KOPT-K1 (cell line): ENCODE measurements at regions not wholly inside any gene's neighbourhood (a gene's known extent, or its start where the extent isn't known, plus 50 kb on each side); places are given as distances from the start of the nearest gene placed in this dataset.
"Not testable (repeated sequence)": the region's sequence is repeated elsewhere in the genome, so short reads cannot be mapped to it uniquely, and the experiment has no call there.

Experiments used
- H3K27ac ChIP-seq: fragments of 200-600 bp; sonication (generic); 2 replicates; pipeline ENCODE4 v1.5.1; 2016; ENCODE audit warnings: antibody characterized with exemption, mild to moderate bottlenecking, low read depth, low read length; ENCODE audit not compliant: poor library complexity, severe bottlenecking
- H3K36me3 ChIP-seq: fragments of 200-600 bp; sonication (generic); 2 replicates; pipeline ENCODE4 v1.5.1; 2017; ENCODE audit warnings: antibody characterized with exemption, mild to moderate bottlenecking, low read length, moderate library complexity; ENCODE audit not compliant: insufficient read depth
- H3K9me3 ChIP-seq: fragments of 200-600 bp; sonication (generic); 2 replicates; pipeline ENCODE4 v1.5.1; 2017; ENCODE audit warnings: antibody characterized with exemption, low read length, mild to moderate bottlenecking; ENCODE audit not compliant: insufficient read depth, poor library complexity, severe bottlenecking

DNA sequence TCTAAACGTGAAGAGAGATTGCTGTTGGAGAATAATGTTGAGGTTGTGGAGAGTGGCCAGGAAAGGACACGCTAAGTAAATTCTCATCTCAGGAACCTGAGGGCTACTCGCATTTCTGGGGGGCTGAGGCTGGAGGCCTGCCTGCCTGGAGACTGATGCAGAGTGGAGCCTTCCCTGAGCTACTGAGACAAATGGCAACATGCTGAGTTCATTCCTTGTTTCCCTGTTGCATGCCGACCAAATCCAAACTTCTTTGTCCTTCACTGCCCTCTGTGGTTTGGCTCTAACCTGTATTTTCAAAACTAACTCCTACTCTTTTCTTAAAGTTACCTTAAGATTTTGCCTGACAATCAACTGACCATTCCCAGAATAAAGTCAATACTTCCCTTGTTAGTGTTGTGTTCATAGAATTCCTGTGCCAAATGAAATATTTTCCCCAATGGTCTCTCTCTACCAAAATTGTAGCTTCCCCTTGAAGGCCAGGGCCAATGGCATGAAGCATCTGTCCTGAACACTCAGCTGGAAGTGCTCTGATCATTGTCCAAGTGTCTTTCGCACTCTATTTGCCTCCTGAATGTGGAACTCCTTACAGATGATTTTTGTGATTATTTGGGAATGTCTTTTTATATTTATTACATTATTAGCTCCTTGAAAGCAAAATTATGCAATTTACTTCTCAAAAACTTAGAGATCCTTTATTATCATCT, 1085.6 kb downstream of the SOCS6 start:
- Histone ChIP-seq H3K27ac (no peak overlapping the region), H3K36me3 (no peaks in the 10 kb centered on the region), H3K9me3 (no peaks in the 10 kb centered on the region)

DNA sequence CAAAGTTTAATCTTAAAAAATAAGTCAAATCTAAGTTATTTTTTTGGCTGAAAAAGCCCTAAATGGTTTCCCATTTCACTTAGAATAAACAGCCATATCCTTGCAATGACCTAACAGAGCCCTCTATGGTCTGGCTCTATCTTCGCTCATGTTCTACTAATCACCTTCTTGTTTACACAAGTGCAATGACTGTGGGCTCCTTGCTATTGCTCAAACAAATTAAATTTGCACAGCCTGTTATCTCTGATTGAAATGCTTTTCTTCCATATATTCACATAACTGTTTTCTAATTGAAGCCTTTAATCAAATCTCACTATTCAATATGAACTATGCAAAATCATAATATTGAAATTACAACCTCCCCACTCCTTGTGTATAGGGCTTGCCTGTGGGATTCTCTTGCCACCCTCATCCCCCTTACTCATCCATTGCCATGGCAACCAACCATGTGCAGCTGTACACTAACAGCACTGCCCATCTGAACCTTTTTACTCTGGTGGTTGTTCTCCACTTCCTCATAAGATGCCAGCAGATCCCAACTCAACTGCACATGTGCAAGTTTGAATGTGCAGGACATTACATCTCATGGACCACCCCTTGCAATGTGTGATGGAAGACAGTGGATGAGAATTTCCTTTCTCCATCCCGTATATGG, 1083.2 kb downstream of the SOCS6 start:
- Histone ChIP-seq H3K27ac (no peak overlapping the region), H3K36me3 (no peaks in the 10 kb centered on the region), H3K9me3 (no peaks in the 10 kb centered on the region)

DNA sequence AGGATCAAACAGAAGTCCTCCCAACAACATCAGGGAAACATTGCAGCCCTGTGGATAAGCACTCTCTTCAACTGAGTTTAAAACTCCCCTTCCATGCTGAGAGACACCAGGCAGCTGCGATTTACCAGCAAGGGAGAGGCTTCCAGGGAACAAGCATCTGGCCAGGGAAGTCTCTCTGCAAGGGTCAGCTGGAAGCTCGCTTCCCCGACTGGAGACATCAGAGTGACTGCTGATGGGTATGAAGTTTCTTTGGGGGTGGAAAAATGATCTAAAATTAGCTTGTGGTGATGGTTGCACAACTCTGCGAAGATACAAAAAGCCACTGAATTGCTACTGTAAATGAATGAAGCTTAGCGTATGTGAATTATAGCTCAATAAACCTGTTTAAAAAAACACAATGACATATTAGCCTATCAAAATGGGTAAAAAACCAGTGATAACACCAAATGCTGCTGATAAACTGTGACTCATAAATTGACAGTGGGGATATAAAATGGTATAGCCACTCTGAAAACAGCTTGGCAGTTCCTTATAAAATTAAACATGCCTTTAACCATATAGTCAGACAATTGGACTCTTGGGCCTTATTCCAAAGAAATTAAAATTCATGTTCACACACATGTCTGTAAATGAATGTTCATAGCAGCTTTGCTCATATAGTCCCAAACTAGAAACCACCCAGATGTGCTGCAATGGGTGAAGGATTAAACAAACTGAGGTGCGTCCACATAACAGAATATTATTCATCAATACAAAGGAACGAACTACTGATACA, 1082.0 kb downstream of the SOCS6 start:
- Histone ChIP-seq H3K9me3 (no peaks in the 10 kb centered on the region), H3K27ac (no peak overlapping the region), H3K36me3 (no peaks in the 10 kb centered on the region)

DNA sequence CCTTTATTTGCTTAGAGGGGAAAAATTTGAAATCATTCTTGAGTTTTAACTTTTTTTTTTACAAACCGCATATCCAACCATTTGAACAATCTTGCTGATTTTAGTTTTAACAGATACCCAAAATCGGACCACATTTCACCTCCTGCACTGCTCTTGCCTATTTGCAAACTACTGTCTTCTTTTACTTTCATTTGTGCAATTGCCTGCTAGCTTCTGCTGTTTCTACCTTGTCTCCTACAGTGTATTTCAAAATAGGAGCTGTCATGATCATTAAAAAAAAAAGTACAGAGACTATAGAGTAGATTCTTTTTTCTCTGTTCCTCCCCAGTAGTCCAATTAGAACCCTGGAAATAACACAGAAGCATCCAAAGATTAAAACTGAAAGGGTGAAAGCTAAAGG, 1081.2 kb downstream of the SOCS6 start:
- no peaks in the 10 kb centered on the region for H3K36me3 ChIP-seq
- H3K27ac ChIP-seq, result no peak overlapping the region
- H3K9me3 ChIP-seq, result no peaks in the 10 kb centered on the region

DNA sequence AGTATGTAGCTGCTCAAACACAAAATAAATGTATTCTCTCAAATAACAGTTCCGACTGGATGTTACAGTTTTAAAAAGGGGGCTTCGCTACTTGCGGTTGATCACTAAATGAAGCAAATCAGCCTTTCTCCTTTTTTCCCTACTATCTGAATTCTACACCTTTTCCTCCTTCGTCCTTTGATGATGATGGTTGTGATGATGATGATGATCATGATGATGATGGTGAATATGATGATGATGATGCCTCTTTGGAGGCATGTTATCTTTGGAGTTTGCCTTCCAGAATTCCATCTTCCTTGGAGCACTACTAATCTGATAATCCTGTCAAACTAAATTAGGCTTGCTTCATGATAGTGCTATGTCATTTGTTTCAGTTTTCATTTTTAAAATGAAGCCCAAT, 1073.3 kb downstream of the SOCS6 start:
- no peaks in the 10 kb centered on the region for H3K9me3 ChIP-seq
- no peaks in the 10 kb centered on the region for H3K36me3 ChIP-seq
- no peak overlapping the region for H3K27ac ChIP-seq

DNA sequence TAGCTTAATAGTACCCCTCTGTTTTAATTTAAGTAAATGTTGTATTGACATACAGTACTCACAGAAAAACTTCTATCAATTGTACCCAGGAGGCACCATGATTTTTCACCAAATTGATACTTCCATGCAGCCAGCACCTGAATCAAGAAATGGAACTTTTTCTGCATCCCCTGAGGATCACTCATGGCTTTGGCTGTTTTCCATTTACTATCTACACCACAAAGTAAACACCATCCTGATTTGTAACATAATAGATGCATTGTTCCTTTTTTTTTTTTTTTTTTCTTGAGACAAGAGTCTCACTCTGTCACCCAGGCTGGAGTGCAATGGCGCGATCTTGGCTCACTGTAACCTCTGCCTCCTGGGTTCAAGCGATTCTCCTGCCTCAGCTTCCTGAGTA, 1066.8 kb downstream of the SOCS6 start:
- H3K9me3 ChIP-seq, H3K36me3 ChIP-seq, H3K27ac ChIP-seq: not testable (repeated sequence)

DNA sequence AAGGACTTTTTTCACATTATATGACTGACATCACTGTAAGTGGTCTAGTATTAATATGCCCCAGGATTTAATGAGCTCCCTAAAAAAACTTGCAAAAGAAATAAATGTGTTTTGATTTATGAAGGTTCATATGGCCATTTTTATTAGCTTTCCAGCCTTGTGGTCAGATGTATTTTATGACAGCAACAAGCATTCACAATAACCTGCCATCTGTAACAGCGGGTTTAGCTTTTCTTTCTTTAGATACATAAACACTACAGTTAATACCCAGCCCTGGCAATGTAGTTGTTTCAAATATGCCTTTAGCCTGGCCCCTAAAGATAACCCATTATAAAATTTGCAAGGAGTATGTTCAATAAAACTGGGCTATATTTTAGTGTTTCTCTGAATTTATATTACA, 1063.8 kb downstream of the SOCS6 start:
- H3K9me3 ChIP-seq, result no peaks in the 10 kb centered on the region
- H3K36me3 ChIP-seq, result no peaks in the 10 kb centered on the region
- H3K27ac ChIP-seq, result no peak overlapping the region

DNA sequence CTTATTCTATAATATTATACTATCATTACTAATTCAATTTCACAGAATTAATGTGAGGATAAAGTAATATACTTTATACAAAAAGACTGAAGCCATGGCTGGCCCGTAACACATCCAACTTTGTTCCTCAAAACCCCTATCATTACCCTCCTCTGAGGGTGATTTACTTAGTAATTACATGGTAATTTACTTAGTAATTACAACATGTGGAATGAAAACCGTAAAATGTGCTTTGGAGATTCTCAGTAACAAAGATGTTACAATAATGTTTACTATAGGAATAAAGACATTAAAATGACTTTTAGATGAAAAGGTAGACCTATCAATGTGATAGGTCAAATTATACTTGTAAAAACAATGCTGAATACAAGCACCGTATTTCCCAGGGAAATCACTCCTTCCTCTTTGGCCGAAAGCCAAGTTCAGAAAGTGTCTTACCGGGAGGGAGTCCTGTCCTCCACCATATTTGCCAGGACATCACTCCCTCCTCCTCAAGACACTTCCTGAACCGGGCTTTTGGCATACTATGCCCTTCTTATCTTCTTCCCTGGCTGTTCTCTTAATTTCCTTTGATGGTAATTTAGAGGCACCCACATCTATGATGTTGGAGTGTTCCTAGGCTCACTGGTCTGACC, 1047.8 kb downstream of the SOCS6 start:
- Histone ChIP-seq H3K36me3 (no peaks in the 10 kb centered on the region), H3K9me3 (no peaks in the 10 kb centered on the region), H3K27ac (no peak overlapping the region)

DNA sequence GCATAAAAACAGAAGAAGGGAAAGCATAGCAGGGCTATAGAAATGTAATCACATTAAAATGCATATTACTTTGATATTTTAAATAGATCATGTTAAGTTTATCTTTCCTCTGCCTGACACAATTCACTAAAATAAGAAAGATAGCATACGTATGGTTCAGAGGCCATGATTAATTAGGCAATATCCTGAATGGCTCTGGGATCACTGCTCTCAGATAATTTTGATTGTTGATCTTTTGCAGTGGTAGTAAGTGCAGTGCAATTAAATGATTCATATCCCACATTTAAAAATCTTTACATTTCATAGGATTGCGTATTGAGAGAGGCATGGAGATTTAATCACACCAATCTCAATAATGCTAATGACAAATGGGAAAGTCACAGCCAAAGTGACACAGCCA, 1040.7 kb downstream of the SOCS6 start:
- no peaks in the 10 kb centered on the region for H3K9me3 ChIP-seq
- H3K27ac ChIP-seq, result no peak overlapping the region
- H3K36me3 ChIP-seq, result no peaks in the 10 kb centered on the region

DNA sequence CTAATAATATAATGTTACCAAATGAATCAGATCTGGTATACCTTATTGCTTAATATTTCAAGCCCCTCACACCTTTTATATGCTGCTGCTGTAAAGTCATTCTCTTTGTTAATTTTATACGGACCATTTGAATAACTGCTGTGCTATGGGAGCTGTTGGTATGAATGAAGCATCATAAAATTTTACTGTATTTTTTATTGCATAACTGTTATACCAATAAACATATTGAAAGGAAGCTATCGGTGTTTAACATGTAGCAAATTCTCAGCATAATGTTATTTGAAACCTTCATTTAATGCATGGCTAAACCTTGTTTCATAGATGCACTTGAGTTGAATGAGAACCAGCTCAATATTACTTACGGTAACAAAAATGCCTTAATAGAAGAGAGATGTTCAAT, 1040.3 kb downstream of the SOCS6 start:
- Histone ChIP-seq H3K36me3 (no peaks in the 10 kb centered on the region), H3K27ac (no peak overlapping the region), H3K9me3 (no peaks in the 10 kb centered on the region)

DNA sequence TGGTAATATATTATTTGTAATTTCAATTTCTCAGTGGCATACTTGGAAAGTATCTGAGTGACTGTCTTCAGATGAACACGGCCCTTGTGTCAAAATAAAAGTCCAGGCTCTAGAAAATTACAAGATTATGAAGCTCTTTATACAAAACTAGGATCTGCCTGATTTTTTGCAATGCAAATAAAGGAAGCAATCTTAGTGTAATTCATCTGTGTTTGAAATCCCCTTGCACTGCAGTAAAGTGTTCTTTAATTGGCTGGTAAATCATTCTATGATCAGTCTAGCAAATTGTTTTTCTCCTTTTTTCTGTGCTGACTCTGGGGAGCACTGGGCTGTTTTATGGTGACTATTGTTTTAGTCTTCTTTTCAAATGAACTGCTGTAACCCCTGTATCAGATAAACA, 1039.0 kb downstream of the SOCS6 start:
- H3K27ac ChIP-seq, result no peak overlapping the region
- H3K9me3 ChIP-seq, result no peaks in the 10 kb centered on the region

DNA sequence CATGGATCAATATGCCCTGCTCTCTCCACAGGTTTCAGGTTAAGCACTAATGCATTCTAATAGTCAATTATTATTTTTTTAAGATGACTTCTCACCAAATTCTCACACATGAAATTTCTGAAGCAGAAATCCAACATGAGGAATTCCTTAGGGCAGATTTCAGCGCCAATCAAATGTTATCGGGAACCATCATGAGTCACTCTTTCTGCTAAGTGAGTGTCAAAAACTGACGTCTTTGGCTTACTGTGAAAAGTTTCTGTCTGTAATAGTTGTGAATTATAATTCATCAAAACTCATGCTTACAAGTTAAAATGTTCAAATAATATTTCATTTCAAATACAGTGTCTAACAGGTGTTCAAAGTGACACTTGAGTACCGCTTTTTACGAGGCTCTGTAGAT, 1038.6 kb downstream of the SOCS6 start:
- Histone ChIP-seq H3K27ac (no peak overlapping the region), H3K36me3 (no peaks in the 10 kb centered on the region), H3K9me3 (no peaks in the 10 kb centered on the region)

More for the DNA sequence above, 1039.0 kb downstream of the SOCS6 start:
- H3K36me3 ChIP-seq, result no peaks in the 10 kb centered on the region

DNA sequence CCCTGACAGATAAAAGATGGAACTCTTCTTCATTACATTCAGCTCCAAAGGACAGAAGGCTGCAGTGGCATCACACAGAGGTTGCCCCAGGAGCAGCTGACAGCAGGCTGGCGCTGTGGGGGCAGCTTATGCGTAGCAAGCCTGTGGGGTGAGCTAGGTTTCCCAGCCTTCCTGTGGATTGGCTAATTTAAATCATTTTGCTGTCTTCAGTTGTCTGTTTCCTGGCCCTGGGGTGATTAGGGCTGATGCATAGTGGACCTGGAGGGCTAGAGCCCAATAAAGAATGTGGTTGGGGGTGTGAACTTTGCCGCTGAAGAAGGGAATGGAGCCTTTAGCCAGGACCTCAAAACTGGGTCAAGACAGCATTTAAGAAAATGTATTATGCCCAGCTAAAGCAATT, 1038.0 kb downstream of the SOCS6 start:
- Histone ChIP-seq H3K27ac (no peak overlapping the region), H3K36me3 (no peaks in the 10 kb centered on the region), H3K9me3 (no peaks in the 10 kb centered on the region)

DNA sequence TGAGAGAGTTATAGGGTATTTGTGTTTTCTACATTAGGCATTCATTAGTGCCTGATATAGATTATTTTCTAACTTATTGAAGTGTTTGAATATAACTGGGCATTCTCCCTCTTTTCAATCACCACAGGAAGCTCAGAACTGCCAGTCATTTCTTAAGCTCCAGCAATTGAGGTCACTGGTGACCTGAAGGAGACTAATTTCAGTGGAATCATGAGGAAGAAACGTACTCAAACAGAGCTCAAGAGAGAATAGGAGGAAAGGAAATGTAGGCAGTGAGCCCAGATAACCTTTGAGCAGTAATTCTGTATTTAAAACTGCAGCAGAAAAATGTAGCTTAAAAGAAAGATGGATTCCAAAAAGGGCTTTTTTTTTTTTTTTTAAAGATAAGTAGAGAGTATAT, 1035.5 kb downstream of the SOCS6 start:
- Histone ChIP-seq H3K36me3 (no peaks in the 10 kb centered on the region), H3K27ac (no peak overlapping the region), H3K9me3 (no peaks in the 10 kb centered on the region)

DNA sequence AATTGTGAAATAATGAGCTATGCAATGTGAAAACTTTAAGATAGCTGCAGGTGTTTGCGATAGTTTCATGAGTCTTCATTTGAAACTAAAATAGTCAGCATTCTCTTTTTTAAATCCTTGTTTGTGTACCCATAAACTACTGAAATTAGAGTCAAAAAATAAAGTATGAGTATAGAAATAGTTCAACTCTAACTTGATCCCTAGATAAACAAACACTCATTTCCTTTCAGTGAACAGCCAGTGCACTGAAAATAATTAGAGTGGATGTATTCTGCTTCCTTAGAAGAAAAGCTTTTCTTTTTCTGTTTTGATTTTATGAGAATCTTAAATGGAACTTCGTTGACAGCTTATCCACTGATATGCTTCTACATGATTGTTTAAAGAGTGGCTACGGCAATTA, 1033.4 kb downstream of the SOCS6 start:
- no peak overlapping the region for H3K27ac ChIP-seq
- H3K9me3 ChIP-seq, result no peaks in the 10 kb centered on the region
- no peaks in the 10 kb centered on the region for H3K36me3 ChIP-seq
